Fibroblast of villous mesenchyme (primary cell): ENCODE measurements at regions not wholly inside any gene's neighbourhood (a gene's known extent, or its start where the extent isn't known, plus 50 kb on each side); places are given as distances from the start of the nearest gene placed in this dataset.
A peak's percentile ranks its signal among the peaks of the same experiment; 100 is the strongest.

ENCODE experiments used
- DNase-seq: peaks from one replicate; pipeline ENCODE4 v3.0.0-alpha.2; 2010; ENCODE audit warnings: low read depth
- H3K4me3 ChIP-seq: 2 replicates; pipeline ENCODE4 v1.5.1; 2011; ENCODE audit warnings: low read depth, mild to moderate bottlenecking, low read length
- TF ChIP-seq, protein P1 (sequence below): IDR thresholded peaks from 2 replicates; pipeline ENCODE4 v1.5.1; 2012; ENCODE audit warnings: low read depth, mild to moderate bottlenecking, low read length; ENCODE audit not compliant: insufficient read depth

DNA sequence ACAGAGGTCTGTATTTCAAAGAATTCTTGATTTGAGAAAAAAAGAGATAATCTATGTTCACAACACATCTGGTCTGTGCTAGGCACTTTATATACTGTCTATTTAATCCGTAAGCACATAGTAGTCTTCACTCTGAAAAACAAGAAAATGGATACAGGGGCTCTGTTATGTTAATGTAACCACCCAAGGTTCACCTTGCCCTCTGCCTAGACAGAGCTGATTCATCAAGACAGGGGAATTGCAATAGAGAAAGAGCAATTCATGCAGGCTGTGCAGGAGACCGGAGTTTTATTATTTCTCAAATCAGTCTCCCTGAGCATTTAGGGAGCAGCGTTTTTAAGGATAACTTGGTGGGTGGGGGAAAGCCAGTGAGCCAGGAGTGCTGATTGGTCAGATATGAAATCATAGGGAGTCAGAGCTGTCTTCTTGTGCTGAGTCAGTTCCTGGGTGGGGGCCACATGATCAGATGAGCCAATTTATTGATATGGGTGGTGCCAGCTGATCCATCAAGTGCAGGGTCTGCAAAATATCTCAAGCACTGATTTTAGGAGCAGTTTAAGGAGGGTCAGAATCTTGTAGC lies 92.9 kb upstream of the TNIP3 start:
- no peak for DNase-seq
- H3K4me3 ChIP-seq = no peak overlapping the region
- TF ChIP-seq, protein P1, sequence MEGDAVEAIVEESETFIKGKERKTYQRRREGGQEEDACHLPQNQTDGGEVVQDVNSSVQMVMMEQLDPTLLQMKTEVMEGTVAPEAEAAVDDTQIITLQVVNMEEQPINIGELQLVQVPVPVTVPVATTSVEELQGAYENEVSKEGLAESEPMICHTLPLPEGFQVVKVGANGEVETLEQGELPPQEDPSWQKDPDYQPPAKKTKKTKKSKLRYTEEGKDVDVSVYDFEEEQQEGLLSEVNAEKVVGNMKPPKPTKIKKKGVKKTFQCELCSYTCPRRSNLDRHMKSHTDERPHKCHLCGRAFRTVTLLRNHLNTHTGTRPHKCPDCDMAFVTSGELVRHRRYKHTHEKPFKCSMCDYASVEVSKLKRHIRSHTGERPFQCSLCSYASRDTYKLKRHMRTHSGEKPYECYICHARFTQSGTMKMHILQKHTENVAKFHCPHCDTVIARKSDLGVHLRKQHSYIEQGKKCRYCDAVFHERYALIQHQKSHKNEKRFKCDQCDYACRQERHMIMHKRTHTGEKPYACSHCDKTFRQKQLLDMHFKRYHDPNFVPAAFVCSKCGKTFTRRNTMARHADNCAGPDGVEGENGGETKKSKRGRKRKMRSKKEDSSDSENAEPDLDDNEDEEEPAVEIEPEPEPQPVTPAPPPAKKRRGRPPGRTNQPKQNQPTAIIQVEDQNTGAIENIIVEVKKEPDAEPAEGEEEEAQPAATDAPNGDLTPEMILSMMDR = no peak

DNA sequence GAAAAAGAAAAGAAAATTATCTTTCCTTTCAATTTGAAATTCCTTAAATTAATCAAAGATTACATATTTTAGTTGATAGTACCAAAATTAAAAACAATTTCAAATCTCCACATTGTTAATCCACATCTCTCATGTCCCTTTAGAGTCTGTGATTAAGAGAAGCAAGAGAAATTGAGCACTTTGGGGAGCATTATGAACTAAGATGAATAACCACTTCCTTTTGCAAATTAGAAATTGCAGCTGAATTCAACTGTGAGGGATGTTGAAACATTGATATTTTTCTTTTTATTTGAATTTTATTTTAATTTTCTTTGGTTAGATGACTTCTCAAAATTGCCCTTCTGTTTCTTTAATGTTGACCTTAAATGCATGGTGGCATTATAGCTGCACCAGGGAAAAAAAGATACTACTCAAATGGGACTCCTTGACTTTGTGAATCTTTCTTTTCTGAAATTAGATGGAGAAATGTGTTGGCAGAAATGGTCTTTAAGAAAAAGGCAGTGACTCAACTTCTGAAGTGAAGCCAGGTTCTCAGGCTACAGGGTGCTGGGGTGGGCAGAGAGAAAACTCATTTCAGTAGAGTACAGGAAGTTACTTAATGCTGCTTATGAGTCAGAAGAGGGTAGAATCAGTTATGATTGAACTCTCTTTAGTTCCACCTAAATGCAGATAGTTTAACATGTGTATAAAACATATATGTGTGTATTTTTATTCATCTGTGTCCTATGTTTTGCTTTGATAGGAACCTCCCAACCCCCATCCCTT lies 92.0 kb upstream of the TNIP3 start:
- no peak overlapping the region for H3K4me3 ChIP-seq
- DNase-seq = peak; percentile 86
- TF ChIP-seq, protein P1 = no peak

DNA sequence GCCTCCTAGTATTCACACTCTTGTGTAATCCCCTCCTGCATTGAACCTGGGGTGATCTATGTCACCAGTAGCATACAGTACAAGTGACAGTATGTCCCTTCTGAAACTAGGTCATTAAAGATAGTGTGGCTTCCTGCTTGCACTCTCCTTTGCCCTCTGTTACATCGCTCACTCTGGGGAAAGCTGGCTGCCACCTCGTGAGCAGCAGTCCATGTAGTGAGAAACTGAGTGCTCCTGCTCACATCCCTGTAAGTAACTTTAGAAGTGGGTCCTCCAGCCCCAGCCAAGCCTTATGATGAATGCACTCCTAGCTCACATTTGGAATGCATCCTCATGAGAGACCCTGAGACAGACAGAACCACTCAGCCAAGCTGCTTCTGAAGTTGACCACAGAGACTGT lies 89.8 kb upstream of the TNIP3 start:
- DNase-seq = no peak
- TF ChIP-seq, protein P1 = no peak
- H3K4me3 ChIP-seq = no peak overlapping the region

DNA sequence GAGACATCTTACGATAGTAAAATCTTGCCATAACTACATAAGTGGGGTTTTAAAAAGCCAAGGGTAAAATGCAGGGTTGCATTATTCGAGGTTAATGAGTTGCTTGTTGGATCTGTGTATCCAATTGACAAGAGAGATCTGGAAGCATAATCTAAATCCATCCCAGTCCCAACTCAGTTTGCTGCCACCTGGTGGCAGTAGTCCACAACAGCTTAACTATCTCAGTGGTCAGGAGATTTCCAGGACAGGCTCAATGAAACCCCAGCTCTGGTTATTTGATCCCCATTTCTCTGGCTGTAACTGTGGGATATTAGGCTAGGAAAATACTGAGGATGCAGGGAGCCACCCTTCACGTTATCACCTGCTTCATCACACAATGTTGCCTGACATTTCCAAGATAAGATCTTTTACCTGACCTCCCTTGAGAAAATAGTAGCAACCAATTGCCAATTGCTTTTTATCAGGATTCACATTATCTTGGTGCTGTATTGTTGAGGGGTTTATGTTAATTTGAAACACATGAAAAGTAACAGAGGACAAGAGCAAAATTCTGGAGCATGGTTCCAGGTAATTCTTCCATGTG lies 88.2 kb upstream of the TNIP3 start:
- peak; percentile 73 for DNase-seq
- TF ChIP-seq, protein P1 = peak; percentile 86
- no peak overlapping the region for H3K4me3 ChIP-seq

DNA sequence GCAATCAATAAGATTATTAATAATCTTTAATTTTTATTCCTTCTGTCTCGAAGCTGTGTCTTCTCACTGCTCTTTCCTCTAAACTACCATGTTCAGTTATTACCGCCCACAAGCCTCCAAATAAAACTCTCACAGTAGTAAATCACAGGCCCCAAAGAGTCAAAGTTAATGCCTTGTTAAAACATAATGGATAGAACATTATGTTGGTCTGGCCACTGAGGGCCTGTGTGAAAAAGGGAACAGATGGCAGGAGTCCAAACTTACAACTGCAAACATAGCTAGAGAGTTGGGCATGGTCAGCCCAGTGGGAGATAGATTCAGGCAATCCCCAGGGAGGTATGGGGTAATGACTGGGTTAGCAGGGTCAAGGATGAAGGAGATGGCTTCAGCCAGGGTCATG lies 84.6 kb upstream of the TNIP3 start:
- TF ChIP-seq, protein P1 = no peak
- DNase-seq = peak; percentile 34
- H3K4me3 ChIP-seq = no peak overlapping the region

DNA sequence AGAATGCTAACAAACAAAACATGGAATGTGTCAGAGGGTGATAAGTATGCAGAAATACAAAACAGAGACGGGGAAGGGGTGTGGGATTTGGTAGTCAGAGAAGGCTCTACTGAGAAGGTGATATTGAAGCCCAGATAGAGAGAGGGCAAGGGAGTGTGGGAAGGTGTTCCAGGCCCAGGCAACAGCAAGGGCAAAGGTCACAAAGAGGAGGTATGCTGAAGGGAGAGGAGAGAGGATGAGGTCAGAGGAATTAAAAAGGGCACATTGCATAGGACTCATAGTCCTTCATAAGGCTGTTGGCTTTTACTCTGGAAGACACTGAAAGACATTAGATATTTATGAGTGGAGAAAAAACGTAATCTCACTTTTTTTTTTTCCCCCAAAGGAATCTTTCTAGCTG lies 82.6 kb upstream of the TNIP3 start:
- TF ChIP-seq, protein P1 = no peak
- no peak for DNase-seq
- H3K4me3 ChIP-seq = no peak overlapping the region
